T-helper 22 cell (primary cell): ENCODE measurements at regions not wholly inside any gene's neighbourhood (a gene's known extent, or its start where the extent isn't known, plus 50 kb on each side); places are given as distances from the start of the nearest gene placed in this dataset.

Experiments used
- DNase-seq: peaks from one replicate; pipeline ENCODE4 v3.0.0-alpha.2; 2020; ENCODE audit warnings: low read depth

- no peak for DNase-seq
Measured at GRCh38 chr3:110752307-110752706, 319.3 kb upstream of the NECTIN3 start.

- no peak for DNase-seq
Measured at GRCh38 chr3:110753516-110753915, 318.1 kb upstream of the NECTIN3 start.

DNA sequence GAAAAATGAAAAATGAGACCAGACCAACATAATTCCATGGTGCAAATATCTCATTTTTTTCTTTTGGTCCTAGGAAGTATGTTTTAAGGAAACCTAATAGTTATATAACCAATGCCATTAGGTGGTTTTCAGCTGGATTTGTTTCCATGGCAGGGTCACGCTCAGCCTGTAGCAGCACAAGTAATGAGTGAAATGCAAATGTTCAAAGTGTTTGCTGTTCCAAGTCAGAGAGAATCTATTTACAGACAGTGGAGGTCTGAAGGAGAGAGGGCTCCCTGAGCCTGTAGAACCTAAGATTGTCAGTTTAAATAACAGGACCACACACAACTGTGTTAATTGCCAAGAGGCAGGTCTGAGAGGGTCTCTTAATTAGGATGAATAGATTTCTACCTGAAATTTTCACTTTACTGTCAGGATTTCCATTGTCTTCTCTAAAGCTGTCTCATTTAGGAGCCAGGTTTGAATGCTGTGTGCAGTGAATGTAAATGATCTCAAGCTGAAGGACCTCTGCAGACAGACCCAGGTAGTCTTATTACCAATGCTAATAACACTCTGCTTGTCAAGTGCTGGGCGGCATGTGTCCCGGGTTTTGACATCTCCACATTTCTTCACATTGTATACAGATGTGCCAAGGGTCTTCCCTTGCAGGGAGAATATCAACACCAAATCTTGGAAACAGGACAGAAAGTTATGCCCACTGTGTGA is 317.3 kb upstream of the NECTIN3 start:
- DNase-seq = no peak

DNA sequence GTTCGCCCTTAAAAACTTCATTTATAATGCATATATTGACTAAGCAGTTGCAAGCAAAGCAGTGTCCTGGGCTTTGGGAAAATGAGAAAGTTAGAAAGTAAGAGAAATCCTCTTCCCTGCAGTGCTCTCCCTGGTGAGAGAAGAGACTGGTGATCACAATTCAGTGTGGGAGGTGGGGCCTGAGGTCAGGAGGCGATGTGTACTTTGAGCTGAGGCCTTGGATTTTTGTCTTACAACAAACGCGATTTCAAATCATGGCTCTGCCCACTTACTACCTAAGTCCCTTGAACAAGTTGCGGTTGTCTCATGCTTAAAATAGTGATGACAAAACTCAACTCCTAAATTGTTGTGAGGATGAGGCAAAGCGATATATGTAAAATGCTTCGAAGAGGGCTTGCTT is 316.3 kb upstream of the NECTIN3 start:
- DNase-seq = no peak

- no peak for DNase-seq
Measured at GRCh38 chr3:110756705-110757104, 314.9 kb upstream of the NECTIN3 start.

DNA sequence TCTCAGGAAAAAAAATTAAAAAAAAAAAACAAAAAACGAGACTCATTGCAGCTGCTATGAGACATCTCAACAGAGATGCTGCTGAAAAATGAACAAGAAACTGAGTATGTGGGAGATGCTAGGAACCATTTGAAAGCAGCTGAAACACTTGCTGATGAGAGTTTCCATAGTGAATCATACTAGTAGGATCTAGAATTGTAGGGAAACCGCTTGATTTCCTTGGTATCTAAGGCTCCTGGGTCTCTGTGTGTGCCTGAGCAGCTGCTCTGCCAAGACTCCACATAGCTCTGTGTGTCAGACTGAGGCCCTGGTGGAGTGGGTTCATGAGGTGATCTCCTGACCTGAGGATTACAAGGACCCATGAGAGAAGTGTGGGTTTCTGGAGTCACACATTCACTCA is 313.4 kb upstream of the NECTIN3 start:
- no peak for DNase-seq

- DNase-seq = no peak
Measured at GRCh38 chr3:110767156-110767555, 304.5 kb upstream of the NECTIN3 start.

GRCh38 chr3:110767838-110768237 is 303.8 kb upstream of the NECTIN3 start:
- DNase-seq = no peak

DNA sequence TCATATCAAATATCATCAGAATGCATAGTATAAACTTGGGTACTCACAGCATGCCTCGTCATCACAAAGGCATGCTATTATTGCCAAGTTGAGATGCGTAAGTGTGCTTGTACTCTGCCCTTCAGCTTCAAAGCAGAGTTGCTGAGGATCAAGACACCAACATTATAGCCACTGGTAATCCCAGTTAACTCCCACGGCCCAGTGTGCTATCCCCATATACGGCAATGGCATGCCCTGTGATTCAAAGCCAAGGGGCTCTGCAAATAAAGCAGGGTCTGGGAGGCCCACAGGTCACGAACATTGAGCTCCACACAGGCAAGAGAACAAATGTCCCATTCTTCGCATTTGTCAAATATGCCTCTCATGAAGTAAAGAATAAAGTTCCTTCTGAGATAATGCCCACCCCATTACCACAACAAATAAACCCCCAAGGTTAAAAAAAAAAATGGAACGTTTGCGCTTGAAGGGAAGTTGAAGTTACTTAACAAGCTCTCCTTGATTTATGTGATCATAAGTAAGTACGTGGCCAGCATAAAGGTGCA is 298.1 kb upstream of the NECTIN3 start:
- no peak for DNase-seq

GRCh38 chr3:110774496-110775265 is 296.9 kb upstream of the NECTIN3 start:
- no peak for DNase-seq

- no peak for DNase-seq
Measured at GRCh38 chr3:110779581-110779980, 292.0 kb upstream of the NECTIN3 start.

GRCh38 chr3:110783541-110783940 is 288.1 kb upstream of the NECTIN3 start:
- no peak for DNase-seq

GRCh38 chr3:110788794-110789193 is 282.8 kb upstream of the NECTIN3 start:
- no peak for DNase-seq

- DNase-seq = no peak
Measured at GRCh38 chr3:110789315-110789714, 282.3 kb upstream of the NECTIN3 start.

GRCh38 chr3:110790631-110791030 is 281.0 kb upstream of the NECTIN3 start:
- DNase-seq = no peak

GRCh38 chr3:110791995-110792686 is 279.5 kb upstream of the NECTIN3 start:
- no peak for DNase-seq

DNA sequence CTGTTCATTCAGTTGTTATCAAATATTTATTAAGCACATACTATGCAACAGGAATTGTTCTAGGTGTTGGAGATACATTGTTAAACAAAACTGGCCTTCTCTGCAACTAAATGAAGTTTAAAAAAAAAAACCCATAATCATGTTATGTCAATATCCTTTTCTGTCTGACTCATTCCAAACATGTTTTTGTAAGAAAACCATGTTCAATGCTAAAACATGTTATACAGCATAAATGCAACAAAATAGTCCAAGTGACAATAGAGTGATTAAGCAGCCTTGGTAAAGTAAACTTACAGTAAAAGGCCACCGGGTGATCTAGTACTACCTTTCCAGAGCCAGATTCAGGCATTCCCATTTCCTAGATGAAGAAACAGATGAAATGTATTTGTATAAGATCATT is 278.0 kb upstream of the NECTIN3 start:
- DNase-seq = no peak

DNA sequence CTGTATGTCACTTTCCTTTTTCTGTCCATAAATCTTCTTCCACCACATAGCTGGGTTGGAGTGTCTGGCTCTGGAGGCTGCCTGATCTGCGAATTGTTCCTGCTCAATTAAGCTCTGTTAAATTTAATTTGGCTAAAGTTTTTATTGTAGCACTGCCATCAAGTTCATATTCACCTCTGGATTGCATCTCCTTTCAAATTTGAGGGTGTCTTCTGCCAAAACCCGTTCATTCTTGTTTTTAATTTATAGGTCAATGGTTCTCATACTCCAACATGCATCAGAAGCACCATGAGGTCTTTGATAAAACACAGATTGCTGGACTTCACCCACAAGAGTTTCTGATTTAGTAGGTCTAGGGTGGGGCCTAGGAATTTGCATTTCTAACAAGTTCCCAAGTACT is 276.5 kb upstream of the NECTIN3 start:
- DNase-seq = no peak

GRCh38 chr3:110799271-110799670 is 272.3 kb upstream of the NECTIN3 start:
- DNase-seq = no peak

GRCh38 chr3:110804856-110805255 is 266.8 kb upstream of the NECTIN3 start:
- no peak for DNase-seq

DNA sequence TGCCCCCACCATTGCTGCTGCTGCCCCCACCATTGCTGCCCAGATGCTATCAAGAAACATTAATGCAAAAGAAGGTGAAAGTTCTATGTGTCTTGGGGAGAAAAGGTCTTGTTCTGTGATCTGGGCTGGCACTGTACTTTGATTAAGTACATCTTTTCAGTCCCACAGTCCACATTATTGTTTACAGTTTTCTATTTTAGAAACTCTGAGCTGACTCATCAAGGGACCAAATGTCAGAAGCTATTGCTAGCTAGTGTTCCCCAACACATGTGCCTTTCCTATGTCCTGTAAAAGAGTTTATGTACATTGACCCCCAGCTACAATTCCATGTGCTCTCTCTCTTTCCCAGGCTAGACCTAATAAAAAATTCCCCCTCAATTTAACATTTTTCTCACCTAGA is 264.7 kb upstream of the NECTIN3 start:
- no peak for DNase-seq

GRCh38 chr3:110808630-110809029 is 263.0 kb upstream of the NECTIN3 start:
- no peak for DNase-seq

DNA sequence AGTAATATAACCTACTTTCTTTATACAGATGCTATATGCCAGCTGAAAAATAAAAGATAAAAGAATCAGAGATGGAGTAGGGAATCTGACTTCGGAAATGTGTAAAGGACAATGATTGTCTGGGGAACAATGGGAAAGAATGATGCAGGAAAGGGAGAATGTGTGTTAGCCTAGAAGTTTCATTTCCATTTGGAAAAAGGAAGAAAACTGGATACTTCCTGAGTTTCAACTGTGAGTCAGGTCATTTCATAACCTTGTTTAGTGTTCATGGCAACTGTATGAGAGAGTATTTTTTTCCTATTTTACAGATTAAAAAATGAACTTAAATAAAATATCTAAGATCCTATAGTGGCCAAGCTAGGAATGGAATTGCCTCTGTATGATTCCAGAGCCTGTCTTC is 261.3 kb upstream of the NECTIN3 start:
- no peak for DNase-seq
